Brain pericyte (primary cell): ENCODE measurements at regions not wholly inside any gene's neighbourhood (a gene's known extent, or its start where the extent isn't known, plus 50 kb on each side); places are given as distances from the start of the nearest gene placed in this dataset.
"Not testable (repeated sequence)": the region's sequence is repeated elsewhere in the genome, so short reads cannot be mapped to it uniquely, and the experiment has no call there.

Experiments
- DNase-seq: peaks from one replicate; pipeline ENCODE4 v3.0.0-alpha.2; 2012; ENCODE audit warnings: low read depth, low spot score

- no peak for DNase-seq
These were observed 177.4 kb upstream of the RNPC3 start for GRCh38 chr1:103348136-103348535.

GRCh38 chr1:103344930-103345329 is 180.6 kb upstream of the RNPC3 start:
- no peak for DNase-seq

- DNase-seq: no peak
These were observed 184.1 kb upstream of the RNPC3 start for GRCh38 chr1:103341377-103341880.

- no peak for DNase-seq
These were observed 187.7 kb upstream of the RNPC3 start for GRCh38 chr1:103337779-103338178.

GRCh38 chr1:103336408-103336807 is 189.1 kb upstream of the RNPC3 start:
- DNase-seq: no peak

- no peak for DNase-seq
These were observed 192.4 kb upstream of the RNPC3 start for GRCh38 chr1:103333141-103333540.

GRCh38 chr1:103327054-103327719 is 198.3 kb upstream of the RNPC3 start:
- DNase-seq: no peak

- no peak for DNase-seq
These were observed 198.9 kb upstream of the RNPC3 start for GRCh38 chr1:103326595-103326994.

- no peak for DNase-seq
These were observed 201.5 kb upstream of the COL11A1 start for GRCh38 chr1:103309786-103310185.

GRCh38 chr1:103307751-103308150 is 199.4 kb upstream of the COL11A1 start:
- DNase-seq: no peak

- peak; percentile 75 for DNase-seq
These were observed 175.7 kb upstream of the COL11A1 start for GRCh38 chr1:103283841-103284669.

- no peak for DNase-seq
These were observed 175.0 kb upstream of the COL11A1 start for GRCh38 chr1:103283371-103283770.

GRCh38 chr1:103275725-103276124 is 167.4 kb upstream of the COL11A1 start:
- DNase-seq: no peak

GRCh38 chr1:103274886-103275285 is 166.6 kb upstream of the COL11A1 start:
- DNase-seq: no peak

- no peak for DNase-seq
These were observed 164.8 kb upstream of the COL11A1 start for GRCh38 chr1:103273106-103273505.

GRCh38 chr1:103271471-103271870 is 163.1 kb upstream of the COL11A1 start:
- DNase-seq: not testable (repeated sequence)

GRCh38 chr1:103267893-103268292 is 159.6 kb upstream of the COL11A1 start:
- no peak for DNase-seq

GRCh38 chr1:103267266-103267665 is 158.9 kb upstream of the COL11A1 start:
- no peak for DNase-seq

GRCh38 chr1:103266036-103266435 is 157.7 kb upstream of the COL11A1 start:
- DNase-seq: no peak

GRCh38 chr1:103265551-103265950 is 157.2 kb upstream of the COL11A1 start:
- no peak for DNase-seq

- no peak for DNase-seq
These were observed 151.7 kb upstream of the COL11A1 start for GRCh38 chr1:103259982-103260381.

GRCh38 chr1:103256490-103256889 is 148.2 kb upstream of the COL11A1 start:
- no peak for DNase-seq

- DNase-seq: no peak
These were observed 146.4 kb upstream of the COL11A1 start for GRCh38 chr1:103254691-103255090.
